Smooth muscle cell (in vitro differentiated cells): ENCODE measurements at regions not wholly inside any gene's neighbourhood (a gene's known extent, or its start where the extent isn't known, plus 50 kb on each side); places are given as distances from the start of the nearest gene placed in this dataset.

Experiments
- DNase-seq: peaks from one replicate; lab custom pipeline; 2025; ENCODE audit not compliant: unreplicated experiment; lab: John Stamatoyannopoulos, UW
- H2AFZ ChIP-seq: fragments of 200-600 bp; sonication (generic); 2 replicates; pipeline ENCODE4 v1.6.0; 2016; ENCODE audit warnings: antibody characterized with exemption, low read depth, mild to moderate bottlenecking
- H3F3A ChIP-seq: fragments of 200-600 bp; sonication (generic); 2 replicates; pipeline ENCODE4 v1.6.0; 2017; ENCODE audit warnings: antibody characterized with exemption, low read depth
- H3K27ac ChIP-seq: fragments of 200-600 bp; sonication (generic); 2 replicates; pipeline ENCODE4 v1.5.1; 2016; ENCODE audit warnings: low read depth, mild to moderate bottlenecking
- H3K27me3 ChIP-seq: fragments of 200-600 bp; sonication (generic); 2 replicates; pipeline ENCODE4 v1.6.1; 2016; ENCODE audit warnings: low read depth, mild to moderate bottlenecking
- H3K36me3 ChIP-seq: fragments of 200-600 bp; sonication (generic); 2 replicates; pipeline ENCODE4 v1.5.1; 2016; ENCODE audit warnings: low read depth
- H3K4me1 ChIP-seq: fragments of 200-600 bp; sonication (generic); 2 replicates; pipeline ENCODE4 v1.5.1; 2016; ENCODE audit warnings: low read depth
- H3K4me2 ChIP-seq: fragments of 200-600 bp; sonication (generic); 2 replicates; pipeline ENCODE4 v1.6.0; 2016; ENCODE audit warnings: mild to moderate bottlenecking
- H3K4me3 ChIP-seq: fragments of 200-600 bp; sonication (generic); 2 replicates; pipeline ENCODE4 v1.5.1; 2016; ENCODE audit warnings: mild to moderate bottlenecking
- H3K79me2 ChIP-seq: fragments of 200-600 bp; sonication (generic); 2 replicates; pipeline ENCODE4 v1.6.0; 2016; ENCODE audit warnings: low read depth, mild to moderate bottlenecking
- H3K9ac ChIP-seq: fragments of 200-600 bp; sonication (generic); 2 replicates; pipeline ENCODE4 v1.6.0; 2016; ENCODE audit warnings: low read depth
- H3K9me3 ChIP-seq: fragments of 200-600 bp; sonication (generic); replicated peaks from 2 replicates; pipeline ENCODE4 v1.5.1; 2016; ENCODE audit warnings: low read depth
- H4K20me1 ChIP-seq: fragments of 200-600 bp; sonication (generic); 2 replicates; pipeline ENCODE4 v1.6.0; 2016; ENCODE audit warnings: low read depth
- CTCF ChIP-seq: fragments of 200-600 bp; sonication (generic); IDR thresholded peaks from 2 replicates; pipeline ENCODE4 v1.5.1; 2017; ENCODE audit warnings: borderline replicate concordance, mild to moderate bottlenecking, antibody characterized with exemption; ENCODE audit not compliant: insufficient read depth, poor library complexity, severe bottlenecking
- WGBS: methylation state at CpG from one replicate; pipeline ENCODE4 v1.1.7; 2016; ENCODE audit warnings: low lambda C conversion rate; 5-methylcytosine and 5-hydroxymethylcytosine counted together

- Histone ChIP-seq H3K27ac (no peak overlapping the region), H3F3A (no peaks in the 10 kb centered on the region), H3K9ac (no peak overlapping the region), H4K20me1 (no peaks in the 10 kb centered on the region), H3K79me2 (no peaks in the 10 kb centered on the region), H3K27me3 (no peaks in the 10 kb centered on the region), H3K4me2 (no peak overlapping the region), H2AFZ (no peak overlapping the region), H3K4me1 (no peaks in the 10 kb centered on the region), H3K9me3 (no peaks in the 10 kb centered on the region), H3K36me3 (no peaks in the 10 kb centered on the region), H3K4me3 (no peak overlapping the region)
- 84% methylated on average over 2 of the region's 2 CpGs for WGBS
- no peak for DNase-seq
- TF ChIP-seq CTCF, result no peak
These were observed 893.1 kb upstream of the SLITRK6 start for GRCh38 chr13:86692291-86692690.

DNA sequence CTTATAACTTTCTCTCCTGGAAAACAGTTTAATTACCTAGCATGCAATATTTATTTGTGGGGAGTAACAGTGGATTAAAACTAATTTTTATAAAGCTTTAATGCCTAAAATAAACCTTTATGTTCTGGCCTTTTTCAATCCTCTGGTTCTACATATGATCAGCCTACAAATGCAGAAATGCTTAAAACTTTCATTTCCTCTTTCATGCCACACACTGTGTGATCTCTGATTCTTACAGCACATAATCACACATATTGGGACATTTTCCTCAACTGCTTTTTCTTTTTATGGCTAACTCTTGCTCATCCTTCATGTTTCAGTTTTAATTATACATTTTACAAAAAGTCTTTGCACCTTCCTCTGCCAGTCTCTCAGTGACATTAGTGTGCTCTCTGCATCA, 910.8 kb upstream of the SLITRK6 start:
- no peak overlapping the region for H3K27ac ChIP-seq
- H3K36me3 ChIP-seq, result no peaks in the 10 kb centered on the region
- no peaks in the 10 kb centered on the region for H3K27me3 ChIP-seq
- H2AFZ ChIP-seq, result no peak overlapping the region
- DNase-seq, result no peak
- no peak overlapping the region for H3K4me3 ChIP-seq
- TF ChIP-seq CTCF, result no peak
- no peaks in the 10 kb centered on the region for H3K9me3 ChIP-seq
- no peak overlapping the region for H3K4me2 ChIP-seq
- no peaks in the 10 kb centered on the region for H4K20me1 ChIP-seq
- H3F3A ChIP-seq, result no peaks in the 10 kb centered on the region
- H3K9ac ChIP-seq, result no peak overlapping the region
- no peaks in the 10 kb centered on the region for H3K4me1 ChIP-seq
- H3K79me2 ChIP-seq, result no peaks in the 10 kb centered on the region

DNA sequence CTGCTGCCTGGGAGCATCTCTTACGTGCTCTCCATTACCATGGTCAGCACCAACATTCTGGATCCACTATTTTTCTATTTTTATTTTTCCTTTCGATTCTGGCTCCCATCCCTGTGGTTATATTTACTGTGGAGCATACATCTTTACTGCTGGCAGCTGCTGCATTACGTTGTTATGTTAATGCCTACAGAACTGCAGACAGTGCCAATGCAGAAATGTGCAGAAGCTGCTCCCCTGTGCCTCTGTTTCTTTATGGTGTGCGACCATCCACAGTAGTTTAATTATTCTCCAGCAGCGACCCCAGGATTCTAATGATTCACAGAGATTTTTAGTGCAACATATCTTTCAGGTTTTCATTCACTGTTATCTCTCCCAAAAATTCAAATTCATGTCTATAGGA, 911.7 kb upstream of the SLITRK6 start:
- Histone ChIP-seq H3K4me2 (no peak overlapping the region), H3K27me3 (no peaks in the 10 kb centered on the region), H4K20me1 (no peaks in the 10 kb centered on the region), H3K4me3 (no peak overlapping the region), H3F3A (no peaks in the 10 kb centered on the region), H3K36me3 (no peaks in the 10 kb centered on the region), H3K9ac (no peak overlapping the region), H3K79me2 (no peaks in the 10 kb centered on the region), H3K9me3 (no peaks in the 10 kb centered on the region), H3K4me1 (no peaks in the 10 kb centered on the region), H3K27ac (no peak overlapping the region), H2AFZ (no peak overlapping the region)
- DNase-seq, result no peak
- 90% methylated on average over 5 of the region's 5 CpGs for WGBS
- no peak for TF ChIP-seq CTCF

GRCh38 chr13:86714495-86714894, 915.3 kb upstream of the SLITRK6 start:
- H2AFZ ChIP-seq, result no peak overlapping the region
- H3K9ac ChIP-seq, result no peak overlapping the region
- no peaks in the 10 kb centered on the region for H3K9me3 ChIP-seq
- no peak overlapping the region for H3K4me2 ChIP-seq
- H3K36me3 ChIP-seq, result no peaks in the 10 kb centered on the region
- no peak for TF ChIP-seq CTCF
- H3K27me3 ChIP-seq, result no peaks in the 10 kb centered on the region
- DNase-seq, result no peak
- 91% methylated on average over 3 of the region's 3 CpGs for WGBS
- no peak overlapping the region for H3K4me3 ChIP-seq
- no peaks in the 10 kb centered on the region for H3K79me2 ChIP-seq
- H3K27ac ChIP-seq, result no peak overlapping the region
- H3K4me1 ChIP-seq, result no peaks in the 10 kb centered on the region
- no peaks in the 10 kb centered on the region for H4K20me1 ChIP-seq
- no peaks in the 10 kb centered on the region for H3F3A ChIP-seq
